ENCODE measurements at regions not wholly inside any gene's neighbourhood (a gene's known extent, or its start where the extent isn't known, plus 50 kb on each side); places are given as distances from the start of the nearest gene placed in this dataset.

DNA sequence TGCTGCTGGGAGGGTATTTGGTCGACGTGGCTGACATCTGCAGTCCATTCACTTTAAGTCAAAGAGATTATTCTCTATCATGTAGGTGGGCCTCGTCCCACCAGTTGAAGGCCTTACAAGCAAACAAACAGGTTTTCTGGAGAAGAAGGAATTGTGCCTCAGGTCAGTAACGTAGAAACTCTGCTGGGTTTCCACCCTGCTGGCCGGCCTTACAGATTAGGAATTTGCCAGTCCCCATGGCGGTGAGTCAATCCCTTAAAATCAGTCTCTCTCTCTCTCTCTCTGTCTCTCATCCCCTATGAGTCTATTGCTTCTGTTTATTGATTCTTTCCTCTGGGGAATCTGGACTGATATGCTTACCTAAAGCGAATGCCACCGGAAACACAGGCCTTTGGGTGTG is 75.4 kb upstream of the FGF3 start:
- TF ChIP-seq, protein P1, sequence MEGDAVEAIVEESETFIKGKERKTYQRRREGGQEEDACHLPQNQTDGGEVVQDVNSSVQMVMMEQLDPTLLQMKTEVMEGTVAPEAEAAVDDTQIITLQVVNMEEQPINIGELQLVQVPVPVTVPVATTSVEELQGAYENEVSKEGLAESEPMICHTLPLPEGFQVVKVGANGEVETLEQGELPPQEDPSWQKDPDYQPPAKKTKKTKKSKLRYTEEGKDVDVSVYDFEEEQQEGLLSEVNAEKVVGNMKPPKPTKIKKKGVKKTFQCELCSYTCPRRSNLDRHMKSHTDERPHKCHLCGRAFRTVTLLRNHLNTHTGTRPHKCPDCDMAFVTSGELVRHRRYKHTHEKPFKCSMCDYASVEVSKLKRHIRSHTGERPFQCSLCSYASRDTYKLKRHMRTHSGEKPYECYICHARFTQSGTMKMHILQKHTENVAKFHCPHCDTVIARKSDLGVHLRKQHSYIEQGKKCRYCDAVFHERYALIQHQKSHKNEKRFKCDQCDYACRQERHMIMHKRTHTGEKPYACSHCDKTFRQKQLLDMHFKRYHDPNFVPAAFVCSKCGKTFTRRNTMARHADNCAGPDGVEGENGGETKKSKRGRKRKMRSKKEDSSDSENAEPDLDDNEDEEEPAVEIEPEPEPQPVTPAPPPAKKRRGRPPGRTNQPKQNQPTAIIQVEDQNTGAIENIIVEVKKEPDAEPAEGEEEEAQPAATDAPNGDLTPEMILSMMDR (conservative IDR thresholded peaks at IDR 0.05; ENCODE audit: low read depth, low read length) = no peak
- TF ChIP-seq EZH2 (IDR thresholded peaks at IDR 0.05; ENCODE audit: borderline replicate concordance, low read depth, low read length, poor library complexity, severe bottlenecking) = no peak

All from A673 (cell line).